ENCODE measurements at regions not wholly inside any gene's neighbourhood (a gene's known extent, or its start where the extent isn't known, plus 50 kb on each side); places are given as distances from the start of the nearest gene placed in this dataset.
"Not testable (repeated sequence)": the region's sequence is repeated elsewhere in the genome, so short reads cannot be mapped to it uniquely, and the experiment has no call there.

DNA sequence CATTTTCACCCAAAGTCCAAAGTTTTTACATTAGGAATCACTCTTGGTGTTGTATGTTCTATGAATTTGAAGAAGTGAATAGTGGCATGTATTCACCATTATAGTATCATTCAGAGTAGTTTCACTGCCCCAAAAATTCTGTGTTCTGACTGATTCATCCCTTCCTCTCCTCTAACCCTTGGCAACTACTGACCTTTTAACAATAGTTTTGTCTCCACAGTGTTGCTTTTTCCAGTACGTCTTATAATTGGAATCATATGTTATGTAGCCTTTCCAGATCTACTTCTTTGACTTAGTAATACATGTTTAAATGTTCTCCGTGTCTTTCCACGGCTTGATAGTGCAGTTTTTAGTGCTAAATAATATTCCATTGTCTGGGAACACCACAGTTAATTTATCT lies 379.0 kb upstream of the SGO1 start:
- peaks cover 7% of the 10 kb centered on the region for H3K9me3 Mint-ChIP-seq
- DNase-seq (ENCODE audit: low spot score in 2 of 2, unreplicated experiment in 2 of 2) = no peak
- no peaks in the 10 kb centered on the region for H3K36me3 Mint-ChIP-seq

DNA sequence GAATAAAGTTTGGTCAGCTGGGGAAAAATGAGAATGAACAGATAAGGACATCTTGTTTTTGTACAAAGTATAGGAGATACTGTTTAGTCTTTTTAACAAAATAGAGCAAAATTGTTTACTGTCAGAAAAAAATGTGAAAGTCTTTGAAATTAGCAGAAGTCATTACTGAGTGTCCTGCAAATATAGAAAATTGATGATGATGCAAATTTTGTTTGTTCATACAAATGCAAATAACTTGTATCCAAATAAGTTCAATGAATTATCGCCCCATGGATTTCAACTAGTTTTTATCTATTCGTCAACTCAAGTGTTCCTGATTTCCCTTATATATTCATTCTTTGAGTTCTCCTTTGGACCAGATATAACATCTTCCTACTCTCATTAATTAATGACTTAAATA lies 378.0 kb upstream of the SGO1 start:
- Mint-ChIP-seq H3K4me1 (peaks cover 32% of the 10 kb centered on the region), H3K4me3 (no peak overlapping the region), H3K27ac (peak overlapping the region; percentile 12), H3K36me3 (no peaks in the 10 kb centered on the region), H3K9me3 (peaks cover 7% of the 10 kb centered on the region), H3K27me3 (ENCODE audit: low read depth) (no peaks in the 10 kb centered on the region)
- TF ChIP-seq, protein P1, sequence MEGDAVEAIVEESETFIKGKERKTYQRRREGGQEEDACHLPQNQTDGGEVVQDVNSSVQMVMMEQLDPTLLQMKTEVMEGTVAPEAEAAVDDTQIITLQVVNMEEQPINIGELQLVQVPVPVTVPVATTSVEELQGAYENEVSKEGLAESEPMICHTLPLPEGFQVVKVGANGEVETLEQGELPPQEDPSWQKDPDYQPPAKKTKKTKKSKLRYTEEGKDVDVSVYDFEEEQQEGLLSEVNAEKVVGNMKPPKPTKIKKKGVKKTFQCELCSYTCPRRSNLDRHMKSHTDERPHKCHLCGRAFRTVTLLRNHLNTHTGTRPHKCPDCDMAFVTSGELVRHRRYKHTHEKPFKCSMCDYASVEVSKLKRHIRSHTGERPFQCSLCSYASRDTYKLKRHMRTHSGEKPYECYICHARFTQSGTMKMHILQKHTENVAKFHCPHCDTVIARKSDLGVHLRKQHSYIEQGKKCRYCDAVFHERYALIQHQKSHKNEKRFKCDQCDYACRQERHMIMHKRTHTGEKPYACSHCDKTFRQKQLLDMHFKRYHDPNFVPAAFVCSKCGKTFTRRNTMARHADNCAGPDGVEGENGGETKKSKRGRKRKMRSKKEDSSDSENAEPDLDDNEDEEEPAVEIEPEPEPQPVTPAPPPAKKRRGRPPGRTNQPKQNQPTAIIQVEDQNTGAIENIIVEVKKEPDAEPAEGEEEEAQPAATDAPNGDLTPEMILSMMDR (IDR thresholded peaks at IDR 0.05; ENCODE audit: unreplicated experiment) = no peak
- DNase-seq (ENCODE audit: low spot score in 2 of 2, unreplicated experiment in 2 of 2) = no peak

More for the DNA sequence above, 379.0 kb upstream of the SGO1 start:
- no peak overlapping the region for H3K27ac Mint-ChIP-seq
- no peak overlapping the region for H3K4me3 Mint-ChIP-seq
- H3K27me3 Mint-ChIP-seq (ENCODE audit: low read depth) = no peaks in the 10 kb centered on the region
- peaks cover 39% of the 10 kb centered on the region for H3K4me1 Mint-ChIP-seq
- TF ChIP-seq, protein P1 (IDR thresholded peaks at IDR 0.05; ENCODE audit: unreplicated experiment) = no peak

DNA sequence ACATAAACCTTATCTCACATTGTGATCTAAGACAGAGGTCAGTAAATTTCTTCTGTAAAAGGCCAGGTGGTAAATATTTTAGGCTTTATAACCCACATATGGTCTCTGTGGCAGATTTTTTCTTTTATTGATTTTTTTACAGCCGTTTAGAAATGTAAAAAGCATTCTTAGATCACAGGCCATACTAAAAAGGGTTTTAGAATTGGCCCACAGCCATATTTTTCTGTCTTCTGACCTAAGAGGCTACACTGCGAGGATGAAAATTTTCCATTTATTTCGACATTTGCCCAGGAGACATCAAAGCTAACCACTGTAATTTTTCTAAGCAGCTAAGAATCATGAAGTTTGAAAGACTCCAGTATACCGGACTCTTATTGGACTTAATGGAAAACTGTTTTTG lies 377.2 kb upstream of the SGO1 start:
- Mint-ChIP-seq H3K4me1 (peaks cover 33% of the 10 kb centered on the region), H3K4me3 (no peak overlapping the region), H3K36me3 (no peaks in the 10 kb centered on the region), H3K9me3 (peaks cover 7% of the 10 kb centered on the region), H3K27me3 (ENCODE audit: low read depth) (no peaks in the 10 kb centered on the region), H3K27ac (peak overlapping the region; percentile 12)
- TF ChIP-seq, protein P1 (IDR thresholded peaks at IDR 0.05; ENCODE audit: unreplicated experiment) = no peak
- no peak for DNase-seq (ENCODE audit: low spot score in 2 of 2, unreplicated experiment in 2 of 2)

DNA sequence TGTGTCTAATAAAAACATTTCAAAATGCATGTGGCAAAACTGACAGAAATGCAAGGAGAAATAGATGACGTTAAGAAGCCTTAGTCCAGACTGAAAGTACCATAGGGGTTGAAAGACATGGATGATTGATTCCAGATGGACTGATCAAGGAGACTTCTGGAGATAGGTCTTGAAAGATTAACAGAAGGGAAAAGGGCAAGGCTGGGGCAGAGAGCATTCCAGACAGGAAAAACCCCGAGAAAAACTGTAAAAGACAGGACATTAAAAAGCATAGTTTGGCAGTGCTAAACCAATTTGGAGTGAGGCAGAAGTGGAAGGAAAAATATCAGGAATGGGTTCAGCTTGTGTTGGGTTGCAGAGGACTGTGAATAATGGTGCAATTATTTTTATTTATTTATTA lies 375.2 kb upstream of the SGO1 start:
- Mint-ChIP-seq H3K27ac (peak overlapping the region; percentile 74), H3K4me1 (peaks cover 36% of the 10 kb centered on the region), H3K4me3 (no peak overlapping the region), H3K27me3 (ENCODE audit: low read depth) (no peaks in the 10 kb centered on the region), H3K9me3 (peaks cover 7% of the 10 kb centered on the region), H3K36me3 (no peaks in the 10 kb centered on the region)
- no peak for DNase-seq (ENCODE audit: low spot score in 2 of 2, unreplicated experiment in 2 of 2)
- TF ChIP-seq, protein P1 (IDR thresholded peaks at IDR 0.05; ENCODE audit: unreplicated experiment) = no peak

DNA sequence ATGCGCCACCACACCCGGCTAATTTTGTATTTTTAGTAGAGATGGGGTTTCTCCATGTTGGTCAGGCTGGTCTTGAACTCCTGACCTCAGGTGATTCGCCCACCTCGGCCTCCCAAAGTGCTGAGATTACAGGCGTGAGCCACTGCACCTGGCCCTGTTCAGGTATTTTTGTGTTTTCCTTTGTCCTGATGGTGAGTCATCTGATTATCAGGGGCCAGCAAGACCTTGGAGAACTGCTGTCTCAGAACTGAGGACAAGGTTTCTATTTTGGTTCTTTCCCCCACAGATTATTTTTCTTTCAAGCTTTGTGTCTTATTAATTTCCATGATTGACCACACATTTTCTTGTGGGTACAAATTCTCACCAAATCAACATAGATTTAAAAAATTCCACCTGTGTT lies 374.4 kb upstream of the SGO1 start:
- not testable (repeated sequence) for H3K27ac Mint-ChIP-seq; H3K36me3 Mint-ChIP-seq; H3K27me3 Mint-ChIP-seq (ENCODE audit: low read depth); H3K4me3 Mint-ChIP-seq; DNase-seq (ENCODE audit: low spot score in 2 of 2, unreplicated experiment in 2 of 2); H3K9me3 Mint-ChIP-seq
- H3K4me1 Mint-ChIP-seq = peaks cover 36% of the 10 kb centered on the region

- Mint-ChIP-seq H3K4me3 (no peak overlapping the region), H3K9me3 (peaks cover 3% of the 10 kb centered on the region), H3K27ac (no peak overlapping the region), H3K36me3 (no peaks in the 10 kb centered on the region), H3K27me3 (ENCODE audit: low read depth) (no peaks in the 10 kb centered on the region), H3K4me1 (peaks cover 27% of the 10 kb centered on the region)
- no peak for DNase-seq (ENCODE audit: low spot score in 2 of 2, unreplicated experiment in 2 of 2)
- TF ChIP-seq, protein P1 (IDR thresholded peaks at IDR 0.05; ENCODE audit: unreplicated experiment) = no peak
These were observed 372.2 kb upstream of the SGO1 start for GRCh38 chr3:20558161-20558560.

All from mesothelial cell of epicardium (in vitro differentiated cells).